Nephron (organoid): ENCODE measurements at regions not wholly inside any gene's neighbourhood (a gene's known extent, or its start where the extent isn't known, plus 50 kb on each side); places are given as distances from the start of the nearest gene placed in this dataset.
"Not testable (repeated sequence)": the region's sequence is repeated elsewhere in the genome, so short reads cannot be mapped to it uniquely, and the experiment has no call there.

Experiments
- H3K27ac Mint-ChIP-seq, 3 experiments: 2 replicates each; pipeline ENCODE4 v1.8.0; 2020; ENCODE audit warnings: mixed read lengths in 3 of 3, mild to moderate bottlenecking in 2 of 3, moderate library complexity in 1 of 3
- H3K27me3 Mint-ChIP-seq: 2 replicates; pipeline ENCODE4 v1.8.0; 2021; ENCODE audit warnings: low read depth, mild to moderate bottlenecking, moderate library complexity, mixed read lengths
- H3K36me3 Mint-ChIP-seq: 2 replicates; pipeline ENCODE4 v1.8.0; 2020; ENCODE audit warnings: low read depth, mixed read lengths
- H3K4me1 Mint-ChIP-seq: 2 replicates; pipeline ENCODE4 v1.8.0; 2020; ENCODE audit warnings: mixed read lengths
- H3K4me3 Mint-ChIP-seq, 3 experiments: 2 replicates each; pipeline ENCODE4 v1.8.0; 2020; ENCODE audit warnings: mild to moderate bottlenecking in 3 of 3, mixed read lengths in 3 of 3, moderate library complexity in 2 of 3
- H3K9me3 Mint-ChIP-seq: 2 replicates; pipeline ENCODE4 v1.8.0; 2020; ENCODE audit warnings: mixed read lengths
- TF ChIP-seq, protein P1 (sequence below), 3 experiments: fragments of 200-600 bp; sonication (generic); IDR thresholded peaks; one replicate each; pipeline ENCODE4 v1.5.0; 2021; ENCODE audit warnings: antibody characterized with exemption in 3 of 3; ENCODE audit not compliant: unreplicated experiment in 3 of 3

DNA sequence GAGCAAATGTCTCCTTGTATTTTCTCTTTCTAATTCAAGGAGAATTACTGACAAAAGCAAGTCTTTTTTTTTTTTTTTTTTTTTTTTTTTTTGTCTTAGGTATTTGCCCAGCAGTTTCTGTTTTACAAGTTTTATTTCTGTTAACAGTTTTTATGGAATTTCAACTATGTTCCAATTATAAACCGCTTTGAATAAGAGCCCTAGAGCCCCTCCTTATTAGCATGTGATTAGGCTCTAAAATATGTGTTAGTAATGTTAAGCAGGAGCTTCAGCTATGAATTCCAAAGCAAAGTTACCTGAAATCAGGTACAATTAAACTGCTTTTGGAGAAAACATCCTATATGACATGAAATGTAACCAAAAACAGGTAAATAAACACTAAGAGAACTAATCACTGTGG, 997.0 kb upstream of the POT1 start:
- H3K27ac Mint-ChIP-seq: no peak overlapping the region

DNA sequence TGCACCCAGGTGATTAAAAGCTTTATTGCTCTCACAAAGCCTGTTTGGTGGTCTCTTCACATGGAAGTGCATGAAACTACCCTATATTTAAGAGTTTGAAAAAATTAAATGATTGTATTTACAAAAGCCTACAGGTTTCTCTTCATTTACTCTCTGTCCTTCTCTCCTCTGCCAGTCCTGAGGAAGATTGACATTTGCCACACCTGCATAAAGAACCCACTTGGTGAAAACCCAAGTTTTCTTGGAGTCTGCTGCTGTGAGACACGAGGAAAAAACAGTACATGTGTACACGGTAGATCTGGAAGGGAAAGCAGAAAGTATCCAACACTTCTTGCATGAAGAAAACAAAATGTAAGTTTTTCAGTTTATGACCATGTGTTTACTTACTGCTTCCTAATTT, 994.4 kb upstream of the POT1 start:
- Mint-ChIP-seq H3K4me1 (peaks cover 9% of the 10 kb centered on the region), H3K27ac (no peak overlapping the region), H3K27me3 (no peaks in the 10 kb centered on the region), H3K36me3 (no peaks in the 10 kb centered on the region), H3K9me3 (no peaks in the 10 kb centered on the region), H3K4me3 (no peak overlapping the region)
- TF ChIP-seq, protein P1, sequence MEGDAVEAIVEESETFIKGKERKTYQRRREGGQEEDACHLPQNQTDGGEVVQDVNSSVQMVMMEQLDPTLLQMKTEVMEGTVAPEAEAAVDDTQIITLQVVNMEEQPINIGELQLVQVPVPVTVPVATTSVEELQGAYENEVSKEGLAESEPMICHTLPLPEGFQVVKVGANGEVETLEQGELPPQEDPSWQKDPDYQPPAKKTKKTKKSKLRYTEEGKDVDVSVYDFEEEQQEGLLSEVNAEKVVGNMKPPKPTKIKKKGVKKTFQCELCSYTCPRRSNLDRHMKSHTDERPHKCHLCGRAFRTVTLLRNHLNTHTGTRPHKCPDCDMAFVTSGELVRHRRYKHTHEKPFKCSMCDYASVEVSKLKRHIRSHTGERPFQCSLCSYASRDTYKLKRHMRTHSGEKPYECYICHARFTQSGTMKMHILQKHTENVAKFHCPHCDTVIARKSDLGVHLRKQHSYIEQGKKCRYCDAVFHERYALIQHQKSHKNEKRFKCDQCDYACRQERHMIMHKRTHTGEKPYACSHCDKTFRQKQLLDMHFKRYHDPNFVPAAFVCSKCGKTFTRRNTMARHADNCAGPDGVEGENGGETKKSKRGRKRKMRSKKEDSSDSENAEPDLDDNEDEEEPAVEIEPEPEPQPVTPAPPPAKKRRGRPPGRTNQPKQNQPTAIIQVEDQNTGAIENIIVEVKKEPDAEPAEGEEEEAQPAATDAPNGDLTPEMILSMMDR (IDR thresholded peaks at IDR 0.05; ENCODE audit: unreplicated experiment in 3 of 3): no peak

More for the DNA sequence above, 997.0 kb upstream of the POT1 start:
- peaks cover 9% of the 10 kb centered on the region for H3K4me1 Mint-ChIP-seq
- no peaks in the 10 kb centered on the region for H3K27me3 Mint-ChIP-seq
- H3K9me3 Mint-ChIP-seq: no peaks in the 10 kb centered on the region
- no peak overlapping the region for H3K4me3 Mint-ChIP-seq
- H3K36me3 Mint-ChIP-seq: no peaks in the 10 kb centered on the region
- TF ChIP-seq, protein P1 (IDR thresholded peaks at IDR 0.05; ENCODE audit: unreplicated experiment in 3 of 3): no peak

DNA sequence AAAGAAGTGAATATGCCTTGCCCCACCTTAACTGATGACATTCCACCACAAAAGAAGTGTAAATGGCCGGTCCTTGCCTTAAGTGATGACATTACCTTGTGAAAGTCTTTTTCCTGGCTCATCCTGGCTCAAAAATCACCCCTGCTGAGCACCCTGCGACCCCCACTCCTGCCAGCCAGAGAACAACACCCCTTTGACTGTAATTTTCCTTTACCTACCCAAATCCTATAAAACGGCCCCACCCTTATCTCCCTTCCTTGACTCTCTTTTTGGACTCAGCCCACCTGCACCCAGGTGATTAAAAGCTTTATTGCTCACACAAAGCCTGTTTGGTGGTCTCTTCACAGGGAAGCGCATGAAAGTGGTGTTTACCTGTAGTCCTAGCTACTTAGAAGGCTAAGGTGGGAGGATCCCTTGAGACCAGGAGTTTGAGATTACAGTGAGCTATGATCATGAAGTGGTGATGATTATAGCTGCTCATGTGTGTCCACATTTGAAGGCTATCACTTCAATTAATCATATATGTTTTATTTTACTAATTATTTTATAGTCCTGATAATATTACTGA, 985.8 kb upstream of the POT1 start:
- not testable (repeated sequence) for H3K36me3 Mint-ChIP-seq, H3K9me3 Mint-ChIP-seq, H3K4me3 Mint-ChIP-seq, H3K27ac Mint-ChIP-seq, H3K27me3 Mint-ChIP-seq, H3K4me1 Mint-ChIP-seq

DNA sequence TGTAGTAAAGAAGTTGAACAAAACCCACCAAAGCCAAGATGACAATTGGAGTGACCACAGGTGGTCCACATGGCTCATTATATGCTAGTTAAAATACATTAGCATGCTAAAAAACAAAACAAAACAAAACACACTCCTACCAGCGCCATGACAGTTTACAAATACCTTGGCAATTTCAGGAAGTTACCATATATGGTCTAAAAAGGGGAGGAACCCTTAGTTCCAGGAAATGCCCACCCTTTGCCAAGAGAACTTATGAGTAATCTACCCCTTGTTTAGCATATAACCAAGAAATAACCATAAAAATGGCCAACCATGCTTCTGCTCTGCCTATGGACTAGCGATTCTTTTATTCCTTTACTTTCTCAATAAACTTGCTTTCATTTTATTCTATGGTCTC, 979.1 kb upstream of the POT1 start:
- peaks cover 5% of the 10 kb centered on the region for H3K27me3 Mint-ChIP-seq
- H3K4me3 Mint-ChIP-seq: no peak overlapping the region
- TF ChIP-seq, protein P1 (IDR thresholded peaks at IDR 0.05; ENCODE audit: unreplicated experiment in 3 of 3): no peak
- no peaks in the 10 kb centered on the region for H3K4me1 Mint-ChIP-seq
- no peaks in the 10 kb centered on the region for H3K9me3 Mint-ChIP-seq
- no peak overlapping the region for H3K27ac Mint-ChIP-seq
- no peaks in the 10 kb centered on the region for H3K36me3 Mint-ChIP-seq

DNA sequence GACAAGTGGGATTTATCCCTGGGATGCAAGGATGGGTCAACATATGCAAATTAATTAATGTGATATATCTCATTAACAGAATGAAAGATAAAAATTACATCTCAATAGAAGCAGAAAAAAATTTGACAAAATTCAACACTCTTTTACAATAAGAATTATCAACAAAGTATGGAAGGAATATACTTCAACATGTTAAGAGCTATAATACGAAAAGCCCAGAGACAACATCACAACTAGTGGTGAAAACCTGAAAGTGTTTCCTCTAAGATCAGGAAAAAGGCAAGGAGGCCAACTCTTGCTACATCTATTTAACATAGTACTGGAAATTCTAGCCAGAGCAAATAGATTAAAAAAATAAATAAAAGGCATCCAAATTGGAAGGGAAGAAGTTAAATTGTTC, 970.0 kb upstream of the POT1 start:
- H3K27me3 Mint-ChIP-seq: no peaks in the 10 kb centered on the region
- no peak overlapping the region for H3K27ac Mint-ChIP-seq
- H3K4me1 Mint-ChIP-seq: no peaks in the 10 kb centered on the region
- H3K4me3 Mint-ChIP-seq: no peak overlapping the region
- TF ChIP-seq, protein P1 (IDR thresholded peaks at IDR 0.05; ENCODE audit: unreplicated experiment in 3 of 3): no peak
- H3K9me3 Mint-ChIP-seq: no peaks in the 10 kb centered on the region
- H3K36me3 Mint-ChIP-seq: no peaks in the 10 kb centered on the region

DNA sequence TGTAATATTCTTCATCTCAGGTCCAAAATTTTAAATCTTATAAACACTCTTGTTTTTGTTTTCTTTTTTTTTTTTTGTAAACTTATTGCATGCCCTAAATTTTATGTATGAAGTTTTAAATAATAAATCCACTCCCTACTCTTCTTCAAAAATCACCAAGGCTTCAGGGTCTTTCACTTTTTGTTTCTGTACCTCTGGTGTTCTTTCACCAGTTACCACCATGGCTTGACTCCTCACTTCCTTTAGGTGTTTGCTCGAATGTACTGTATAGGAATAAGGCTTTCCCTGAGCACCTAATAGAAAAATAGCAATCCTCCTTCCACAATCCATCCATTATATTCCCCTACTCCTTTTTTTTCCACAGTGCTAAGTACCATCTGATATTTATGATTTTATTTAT, 962.8 kb upstream of the POT1 start:
- Mint-ChIP-seq H3K36me3 (no peaks in the 10 kb centered on the region), H3K9me3 (no peaks in the 10 kb centered on the region), H3K27ac (no peak overlapping the region), H3K4me1 (no peaks in the 10 kb centered on the region), H3K4me3 (no peak overlapping the region), H3K27me3 (no peaks in the 10 kb centered on the region)
- TF ChIP-seq, protein P1 (IDR thresholded peaks at IDR 0.05; ENCODE audit: unreplicated experiment in 3 of 3): no peak
